ENCODE measurements at regions not wholly inside any gene's neighbourhood (a gene's known extent, or its start where the extent isn't known, plus 50 kb on each side); places are given as distances from the start of the nearest gene placed in this dataset.

GRCh38 chr2:80722803-80723202 lies 418.3 kb upstream of the LRRTM1 start:
- Histone ChIP-seq H3K9me3 (ENCODE audit: control insufficient read depth, insufficient read depth, low read depth, low read length) (no peaks in the 10 kb centered on the region), H3K27ac (ENCODE audit: extremely low read depth, low read depth, low read length) (no peak overlapping the region), H3K4me3 (ENCODE audit: low read depth, low read length) (no peak overlapping the region), H3K36me3 (ENCODE audit: control insufficient read depth in 2 of 2, insufficient read depth in 1 of 2, low read length in 2 of 2) (no peaks in the 10 kb centered on the region), H3K4me1 (ENCODE audit: control insufficient read depth, insufficient read depth, low read length) (no peaks in the 10 kb centered on the region)
- TF ChIP-seq SETDB1 (IDR thresholded peaks at IDR 0.05; ENCODE audit: insufficient read length, low read length) = no peak
- TF ChIP-seq RBAK (tag by site-specific recombination; IDR thresholded peaks at IDR 0.05) = no peak
- TF ChIP-seq GFI1B (tag by site-specific recombination; IDR thresholded peaks at IDR 0.05) = no peak
- no peak for TF ChIP-seq ZNF121 (tag by site-specific recombination; IDR thresholded peaks at IDR 0.05)
- TF ChIP-seq ZNF24 (tag by site-specific recombination; IDR thresholded peaks at IDR 0.05) = no peak
- TF ChIP-seq ZIC2 (tag by site-specific recombination; IDR thresholded peaks at IDR 0.05) = no peak
- TF ChIP-seq ZNF366 (tag by site-specific recombination; conservative IDR thresholded peaks at IDR 0.05) = no peak
- TF ChIP-seq ZNF544 (tag by site-specific recombination; IDR thresholded peaks at IDR 0.05) = no peak
- no peak for TF ChIP-seq ZNF501 (tag by site-specific recombination; IDR thresholded peaks at IDR 0.05)
- TF ChIP-seq IKZF3 (tag by site-specific recombination; IDR thresholded peaks at IDR 0.05) = no peak
- no peak for TF ChIP-seq SP3 (tag by site-specific recombination; IDR thresholded peaks at IDR 0.05)
- no peak for TF ChIP-seq ZNF561 (tag by site-specific recombination; IDR thresholded peaks at IDR 0.05; ENCODE audit: borderline replicate concordance)
- no peak for TF ChIP-seq ZSCAN5A (tag by site-specific recombination; IDR thresholded peaks at IDR 0.05)
- TF ChIP-seq BCL11B (tag by site-specific recombination; IDR thresholded peaks at IDR 0.05; ENCODE audit: low read depth) = no peak
- ChIA-PET CTCF (no interaction called here), POLR2A (no interaction called here)

DNA sequence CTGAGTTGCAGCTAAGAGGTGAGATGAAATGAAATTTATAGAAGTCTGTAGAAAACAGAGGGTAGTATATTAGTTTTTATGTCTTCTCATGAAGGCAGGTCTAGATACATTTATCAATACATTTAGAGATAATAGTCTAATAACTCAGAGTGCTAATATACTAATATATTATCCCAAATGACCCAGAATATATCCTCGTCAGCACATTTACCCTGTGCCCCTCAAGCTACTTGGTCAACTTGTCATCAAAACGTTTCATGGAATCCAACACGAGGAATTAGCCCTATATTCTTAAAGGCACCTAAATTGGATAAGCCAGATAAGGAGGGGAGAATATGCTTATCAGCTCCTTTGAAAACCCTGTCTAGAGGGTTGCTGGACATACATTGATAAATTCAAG lies 415.1 kb upstream of the LRRTM1 start:
- ChIA-PET POLR2A (no interaction called here), CTCF (no interaction called here)
- Histone ChIP-seq H3K4me3 (ENCODE audit: low read depth, low read length) (no peak overlapping the region), H3K27ac (ENCODE audit: extremely low read depth, low read depth, low read length) (no peak overlapping the region), H3K9me3 (ENCODE audit: control insufficient read depth, insufficient read depth, low read depth, low read length) (no peaks in the 10 kb centered on the region), H3K36me3 (ENCODE audit: control insufficient read depth in 2 of 2, insufficient read depth in 1 of 2, low read length in 2 of 2) (no peaks in the 10 kb centered on the region), H3K4me1 (ENCODE audit: control insufficient read depth, insufficient read depth, low read length) (no peaks in the 10 kb centered on the region)
- TF ChIP-seq TSHZ1 (tag by site-specific recombination; IDR thresholded peaks at IDR 0.05; ENCODE audit: borderline replicate concordance) = no peak
- no peak for TF ChIP-seq SETDB1 (IDR thresholded peaks at IDR 0.05; ENCODE audit: insufficient read length, low read length)
- TF ChIP-seq GLIS2 (tag by site-specific recombination; IDR thresholded peaks at IDR 0.05) = no peak
- no peak for TF ChIP-seq ZNF654 (tag by site-specific recombination; IDR thresholded peaks at IDR 0.05; ENCODE audit: low read depth)
- no peak for TF ChIP-seq ZNF19 (tag by site-specific recombination; IDR thresholded peaks at IDR 0.05; ENCODE audit: low read depth)
- TF ChIP-seq, protein P1, sequence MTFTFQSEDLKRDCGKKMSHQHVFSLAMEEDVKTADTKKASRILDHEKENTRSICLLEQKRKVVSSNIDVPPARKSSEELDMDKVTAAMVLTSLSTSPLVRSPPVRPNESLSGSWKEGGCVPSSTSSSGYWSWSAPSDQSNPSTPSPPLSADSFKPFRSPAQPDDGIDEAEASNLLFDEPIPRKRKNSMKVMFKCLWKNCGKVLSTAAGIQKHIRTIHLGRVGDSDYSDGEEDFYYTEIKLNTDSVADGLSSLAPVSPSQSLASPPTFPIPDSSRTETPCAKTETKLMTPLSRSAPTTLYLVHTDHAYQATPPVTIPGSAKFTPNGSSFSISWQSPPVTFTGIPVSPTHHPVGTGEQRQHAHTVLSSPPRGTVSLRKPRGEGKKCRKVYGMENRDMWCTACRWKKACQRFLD (tag by site-specific recombination; IDR thresholded peaks at IDR 0.05) = no peak
- no peak for TF ChIP-seq GLI2 (tag by site-specific recombination; IDR thresholded peaks at IDR 0.05; ENCODE audit: borderline replicate concordance, low read depth)
- no peak for TF ChIP-seq IKZF3 (tag by site-specific recombination; IDR thresholded peaks at IDR 0.05)
- TF ChIP-seq, protein P2, sequence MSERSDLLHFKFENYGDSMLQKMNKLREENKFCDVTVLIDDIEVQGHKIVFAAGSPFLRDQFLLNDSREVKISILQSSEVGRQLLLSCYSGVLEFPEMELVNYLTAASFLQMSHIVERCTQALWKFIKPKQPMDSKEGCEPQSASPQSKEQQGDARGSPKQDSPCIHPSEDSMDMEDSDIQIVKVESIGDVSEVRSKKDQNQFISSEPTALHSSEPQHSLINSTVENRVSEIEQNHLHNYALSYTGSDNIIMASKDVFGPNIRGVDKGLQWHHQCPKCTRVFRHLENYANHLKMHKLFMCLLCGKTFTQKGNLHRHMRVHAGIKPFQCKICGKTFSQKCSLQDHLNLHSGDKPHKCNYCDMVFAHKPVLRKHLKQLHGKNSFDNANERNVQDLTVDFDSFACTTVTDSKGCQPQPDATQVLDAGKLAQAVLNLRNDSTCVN (tag by site-specific recombination; optimal IDR thresholded peaks at IDR 0.05) = no peak
- no peak for TF ChIP-seq ZNF830 (tag by site-specific recombination; IDR thresholded peaks at IDR 0.05; ENCODE audit: low read depth)
- no peak for TF ChIP-seq ZIC2 (tag by site-specific recombination; IDR thresholded peaks at IDR 0.05)
- no peak for TF ChIP-seq OVOL3 (tag by site-specific recombination; IDR thresholded peaks at IDR 0.05)
- TF ChIP-seq ZNF23 (tag by site-specific recombination; IDR thresholded peaks at IDR 0.05; ENCODE audit: borderline replicate concordance) = no peak
- no peak for TF ChIP-seq ZNF112 (tag by site-specific recombination; IDR thresholded peaks at IDR 0.05)

Measured in HEK293 (cell line).